SK-N-MC (cell line): ENCODE measurements at regions not wholly inside any gene's neighbourhood (a gene's known extent, or its start where the extent isn't known, plus 50 kb on each side); places are given as distances from the start of the nearest gene placed in this dataset.

Experiments used
- EZH2 ChIP-seq: fragments of 200-600 bp; sonication (generic); IDR thresholded peaks from one replicate; pipeline ENCODE4 v1.6.1; 2017; ENCODE audit warnings: antibody characterized with exemption
- POLR2AphosphoS5 ChIP-seq: IDR thresholded peaks from 2 replicates; pipeline ENCODE4 v1.6.1; 2012; ENCODE audit warnings: mild to moderate bottlenecking, low read depth, low read length, borderline replicate concordance

DNA sequence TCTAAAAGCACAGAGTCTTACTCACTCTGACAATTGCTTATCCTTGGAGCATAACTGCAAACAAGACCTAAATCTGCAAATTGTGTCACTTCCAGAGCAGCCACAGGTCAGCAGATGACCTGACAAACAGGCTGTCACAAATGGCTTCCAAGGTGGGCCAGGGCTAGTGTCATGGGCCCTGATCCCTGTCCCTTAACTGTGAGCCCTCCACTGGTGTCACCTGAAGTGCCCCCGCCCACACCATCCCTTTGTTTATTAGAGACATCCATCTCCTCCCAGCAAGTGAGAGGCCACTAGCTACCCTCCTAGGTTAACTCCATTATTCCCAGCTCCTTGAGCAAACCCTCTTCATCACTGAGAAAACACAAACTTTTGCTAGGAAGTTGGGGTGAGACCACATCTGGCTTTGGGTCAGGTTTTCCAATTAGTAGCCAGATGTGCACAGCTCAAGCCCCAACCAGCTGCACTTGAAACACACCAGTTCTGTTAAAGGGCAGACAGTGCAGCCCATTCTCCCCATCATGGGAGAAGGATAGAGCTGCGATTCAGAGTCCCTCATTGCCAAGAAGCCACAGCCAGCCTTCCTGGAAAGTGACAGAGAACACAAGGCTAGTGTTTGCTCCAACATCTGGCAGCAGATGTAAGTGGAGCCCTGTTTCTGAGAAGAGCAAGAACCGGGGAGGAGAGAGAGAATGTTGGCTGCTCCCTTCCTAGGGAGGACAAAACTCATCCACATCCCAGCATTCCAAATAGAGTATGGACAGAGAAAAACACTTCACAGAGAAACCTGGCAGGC lies 75.7 kb upstream of the NANOS1 start:
- no peak for TF ChIP-seq EZH2
- no peak for TF ChIP-seq POLR2AphosphoS5
